NCI-H2081 (cell line): ENCODE measurements at regions not wholly inside any gene's neighbourhood (a gene's known extent, or its start where the extent isn't known, plus 50 kb on each side); places are given as distances from the start of the nearest gene placed in this dataset.

Experiments used
- DNase-seq, 2 experiments: peaks; one replicate each; lab custom pipeline; 2025; lab: John Stamatoyannopoulos, UW

DNA sequence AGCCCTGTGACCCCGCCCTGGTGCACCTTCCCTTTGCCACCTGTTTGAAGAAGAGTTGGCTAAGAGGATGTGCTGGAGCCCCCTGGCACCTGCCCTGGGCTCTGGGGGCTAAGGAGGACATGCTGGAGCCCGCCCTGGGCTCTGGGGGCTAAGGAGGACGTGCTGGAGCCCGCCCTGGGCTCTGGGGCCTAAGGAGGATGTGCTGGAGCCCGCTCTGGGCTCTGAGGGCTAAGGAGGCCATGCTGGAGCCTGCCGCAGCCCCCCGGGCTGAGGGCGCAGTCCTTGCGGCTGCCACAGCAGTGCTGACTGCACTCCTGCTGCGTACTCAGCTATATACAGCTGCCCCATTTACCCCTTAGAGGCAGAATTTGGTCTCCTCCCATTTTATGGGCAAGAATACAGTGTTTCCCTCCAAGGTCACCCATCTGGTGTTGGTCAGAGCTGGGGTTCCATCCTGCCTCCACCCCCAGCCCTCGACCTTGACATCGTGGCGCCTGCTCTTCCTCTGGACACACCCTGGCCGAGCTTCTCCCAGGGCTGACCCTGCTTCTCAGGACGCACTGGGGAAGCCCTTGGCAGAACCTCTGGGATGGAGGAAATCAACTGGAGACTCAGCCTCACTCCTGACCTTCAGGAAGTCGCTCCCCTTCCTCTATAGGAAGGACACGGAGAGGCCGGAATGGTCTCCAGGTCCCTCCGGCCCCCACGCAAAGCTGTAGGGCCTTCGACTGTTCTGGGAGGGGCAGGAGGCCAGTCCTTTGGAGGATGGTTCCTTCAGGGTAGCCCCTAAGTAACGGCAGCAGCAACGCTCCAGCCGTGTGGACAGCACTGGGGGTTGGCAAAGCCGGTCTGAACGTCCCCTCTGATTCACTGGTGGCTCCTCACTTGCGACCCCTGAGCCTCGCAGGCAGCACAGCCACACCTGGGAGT is 65.0 kb upstream of the HPCAL1 start:
- DNase-seq = no peak

DNA sequence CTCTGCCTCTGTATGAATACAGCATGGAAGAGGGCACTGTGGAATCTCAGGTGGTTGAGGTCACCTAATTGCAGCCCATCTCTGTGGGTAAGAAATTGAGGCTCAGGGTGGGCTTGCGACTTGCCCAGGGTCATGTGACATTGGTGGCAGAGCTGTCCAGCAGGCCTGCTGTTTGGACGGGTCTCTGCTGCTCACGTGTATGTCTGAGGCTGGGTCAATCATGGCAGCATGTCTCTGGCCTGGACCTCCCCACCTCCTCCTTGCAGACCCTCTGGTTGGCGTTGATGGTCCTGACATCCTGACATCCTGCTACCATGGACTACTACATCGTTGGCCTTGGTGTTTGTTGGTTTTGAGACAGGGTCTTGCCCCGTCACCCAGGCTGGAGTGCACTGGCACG is 64.3 kb upstream of the HPCAL1 start:
- no peak for DNase-seq

DNA sequence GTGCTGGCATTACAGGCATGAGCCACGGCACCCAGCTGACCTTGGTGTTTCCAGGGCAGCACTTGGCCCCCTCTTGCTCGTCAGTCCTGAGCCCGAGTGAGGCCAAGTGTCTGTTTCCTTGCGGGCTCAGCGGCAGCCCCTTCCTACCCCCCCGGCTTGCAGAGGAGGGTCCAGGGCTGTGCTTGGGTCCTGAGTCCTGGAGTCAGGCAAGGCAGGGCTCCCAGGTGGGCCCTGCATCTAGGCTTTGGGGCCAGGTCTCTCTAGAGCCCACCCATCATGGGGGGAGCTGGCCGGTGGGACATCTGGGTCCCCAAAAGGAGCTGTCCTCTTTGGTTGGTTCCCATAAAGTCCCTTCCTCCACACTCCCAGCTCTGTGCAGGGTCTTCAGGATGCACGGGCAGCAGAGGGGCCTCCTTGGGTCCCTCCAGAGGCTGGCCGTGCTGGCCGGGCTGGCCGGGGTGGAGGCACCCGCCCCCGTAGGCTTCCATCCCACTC is 63.7 kb upstream of the HPCAL1 start:
- no peak for DNase-seq

DNA sequence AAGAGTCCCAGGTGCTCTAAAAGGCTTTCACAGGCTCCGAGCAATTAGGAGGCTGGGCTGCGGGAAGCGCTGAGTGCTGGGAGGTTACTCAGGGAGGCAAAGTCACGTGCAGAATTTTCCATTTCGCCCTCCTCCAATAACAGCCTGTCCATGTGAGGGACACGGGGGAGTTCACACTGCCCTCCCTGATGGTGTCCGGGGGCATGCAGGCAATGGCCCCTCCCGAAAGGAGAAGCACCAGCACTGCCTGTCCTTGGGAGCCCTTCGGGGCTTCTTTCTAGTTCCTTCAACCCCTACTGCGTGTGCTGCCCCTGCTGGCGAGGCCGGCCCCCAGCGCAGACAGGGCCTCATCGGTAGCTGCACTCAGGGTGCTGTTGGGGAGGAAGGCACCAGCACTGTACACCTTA is 63.1 kb upstream of the HPCAL1 start:
- DNase-seq = no peak

DNA sequence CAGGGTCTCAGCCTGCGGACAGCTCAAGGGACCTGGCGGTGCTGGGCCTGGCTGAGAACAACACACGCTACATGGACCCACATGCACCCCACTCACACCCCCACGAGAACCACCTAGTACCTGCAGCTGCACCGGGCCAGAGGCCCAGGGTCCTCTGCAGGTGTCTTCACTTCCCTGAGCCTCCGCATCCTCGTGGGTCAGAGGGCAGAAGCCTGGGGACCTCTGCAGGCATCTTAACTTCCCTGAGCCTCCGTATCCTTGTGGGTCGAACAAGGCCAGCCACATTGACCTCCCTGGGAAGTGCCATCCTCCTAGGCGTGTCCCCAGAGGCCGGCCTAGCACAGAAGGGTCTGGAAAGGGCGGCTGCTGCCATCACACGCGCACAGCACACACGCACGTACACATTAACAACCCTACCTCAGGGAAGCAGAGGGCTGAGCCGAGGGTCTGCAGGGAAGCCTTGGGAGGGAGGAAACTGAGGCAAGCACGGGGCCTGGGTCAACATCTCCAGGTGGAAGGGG is 62.5 kb upstream of the HPCAL1 start:
- DNase-seq = no peak

DNA sequence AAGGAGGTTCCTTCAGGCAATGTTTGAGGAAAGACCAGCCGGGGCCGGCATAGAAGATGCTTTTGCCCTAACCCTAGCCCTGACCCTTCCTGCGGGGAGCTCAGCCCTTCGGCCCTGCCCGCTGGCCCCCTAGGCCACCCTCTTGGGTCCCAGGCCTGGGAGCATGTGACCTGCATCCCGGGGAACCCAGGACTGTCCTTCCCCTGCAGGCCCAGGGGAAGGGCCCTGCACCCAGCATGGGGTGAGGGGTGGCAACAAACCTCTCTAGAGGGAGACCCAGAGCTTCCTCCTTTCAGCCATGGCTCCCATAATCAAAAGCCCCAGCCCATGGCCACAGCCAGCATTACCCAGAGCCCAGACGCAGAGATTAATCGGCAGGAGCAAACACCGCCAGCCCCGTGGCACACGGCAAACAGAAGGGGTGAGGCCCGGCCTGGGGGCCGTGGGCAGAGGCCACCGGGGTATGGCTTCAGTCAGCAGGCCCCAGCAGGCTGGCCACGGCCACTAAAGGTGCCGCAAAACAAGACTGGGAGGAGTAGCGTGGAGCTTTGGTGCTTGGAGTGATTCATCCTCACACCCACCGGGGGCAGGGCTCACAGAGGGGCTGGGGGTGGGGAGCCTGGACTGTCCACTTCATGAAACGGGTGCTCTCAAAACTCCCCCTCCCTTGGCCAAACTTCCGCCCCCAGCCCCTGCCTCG is 61.6 kb upstream of the HPCAL1 start:
- no peak for DNase-seq

DNA sequence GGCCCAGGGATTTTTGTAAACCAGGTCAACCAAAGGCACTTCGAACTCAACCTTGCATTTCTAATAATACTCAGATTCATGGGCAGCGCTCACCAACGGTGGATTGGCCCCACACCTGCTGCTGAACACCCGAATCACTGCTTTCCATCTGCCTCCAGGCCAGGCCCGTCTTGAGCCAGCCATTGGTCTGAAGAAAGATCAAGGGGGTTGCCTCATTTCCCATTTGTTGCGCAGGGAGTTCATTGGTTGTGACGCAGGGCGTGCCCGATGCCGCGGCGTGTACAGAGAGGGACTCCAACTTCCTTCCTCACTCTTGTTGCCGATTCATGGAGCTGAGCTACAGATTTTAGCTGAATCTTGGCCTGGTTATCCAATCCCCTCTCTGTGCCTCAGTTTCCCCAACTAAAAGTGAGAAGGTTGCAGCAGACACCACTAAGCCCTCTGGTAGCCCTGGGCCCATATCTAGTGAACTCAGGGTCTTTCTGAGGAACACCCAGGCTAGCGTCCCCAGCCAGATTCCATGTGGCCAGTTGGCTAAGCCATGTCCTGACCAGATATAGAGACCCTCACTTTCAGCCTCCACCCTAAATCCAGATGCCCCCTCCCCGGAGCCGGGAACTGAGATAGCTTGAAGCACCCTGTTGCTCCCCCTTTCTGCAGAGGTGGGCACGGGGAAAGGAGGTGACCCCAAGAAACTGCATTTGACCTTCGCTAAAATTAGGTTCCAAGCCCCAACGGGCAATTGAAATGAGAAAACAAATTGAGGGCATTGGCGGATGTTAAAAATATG is 60.9 kb upstream of the HPCAL1 start:
- DNase-seq = no peak

DNA sequence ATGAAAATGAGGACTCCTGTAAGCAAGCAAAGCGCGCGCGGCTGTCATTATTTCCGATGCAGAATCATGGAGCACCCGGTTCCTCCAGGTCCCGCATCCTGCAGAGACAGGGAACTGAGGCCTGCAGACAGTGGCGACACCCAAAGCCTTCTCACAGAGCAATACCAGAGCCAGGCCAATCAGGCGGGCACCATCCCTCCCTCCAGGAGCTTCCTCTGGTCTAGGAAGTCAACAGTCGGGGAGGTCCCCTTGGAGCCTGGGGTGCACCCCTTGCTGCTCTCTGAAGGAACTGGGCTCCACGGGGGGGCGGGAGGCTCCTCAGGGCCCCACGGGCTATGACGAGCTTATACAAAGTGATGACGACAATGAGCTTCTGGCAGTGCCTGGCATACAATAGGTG is 60.3 kb upstream of the HPCAL1 start:
- no peak for DNase-seq

DNA sequence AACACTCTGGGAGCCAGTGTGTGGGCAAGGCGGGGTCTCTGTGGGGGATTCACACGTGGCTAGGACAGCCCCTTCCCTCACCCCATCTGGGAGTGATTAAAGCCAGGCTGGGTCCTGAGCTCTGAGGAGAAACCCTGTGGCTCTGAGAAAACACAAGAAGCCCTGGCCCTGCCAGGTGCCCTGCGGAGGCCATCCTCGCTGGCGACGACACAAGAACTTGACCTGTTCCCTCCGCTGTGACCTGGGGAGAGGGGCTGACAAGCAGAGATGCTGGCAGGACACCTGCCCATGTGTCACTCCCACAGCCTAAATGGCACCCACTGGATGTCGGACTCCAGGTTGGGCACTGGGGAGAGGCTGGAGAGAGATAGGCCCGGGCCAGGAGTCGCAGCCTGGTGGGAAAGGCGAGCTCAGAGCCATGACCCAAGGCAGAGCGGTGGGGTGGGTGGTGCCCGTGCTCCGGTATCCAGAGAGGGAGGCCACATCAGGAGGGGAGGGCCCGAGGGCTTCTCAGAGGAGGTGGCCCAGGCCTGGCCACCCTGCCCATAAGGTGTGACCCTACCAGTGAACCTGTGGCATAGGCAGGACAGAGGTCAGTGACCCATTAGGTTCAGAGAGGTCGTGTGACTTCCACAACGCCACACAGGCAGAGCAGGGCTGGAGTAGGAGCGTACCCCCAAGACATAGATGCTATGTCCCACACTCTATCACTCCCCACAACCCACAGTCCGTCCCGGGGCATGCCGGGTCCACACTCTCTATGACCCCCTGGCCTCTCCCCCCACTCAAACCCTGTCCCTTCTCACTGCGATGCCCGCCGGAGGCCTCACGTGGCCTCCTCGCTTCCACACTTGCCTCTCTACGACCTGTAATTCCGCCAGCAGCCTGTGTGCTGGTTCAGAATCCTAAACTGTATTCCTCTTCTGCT is 59.4 kb upstream of the HPCAL1 start:
- DNase-seq = no peak

DNA sequence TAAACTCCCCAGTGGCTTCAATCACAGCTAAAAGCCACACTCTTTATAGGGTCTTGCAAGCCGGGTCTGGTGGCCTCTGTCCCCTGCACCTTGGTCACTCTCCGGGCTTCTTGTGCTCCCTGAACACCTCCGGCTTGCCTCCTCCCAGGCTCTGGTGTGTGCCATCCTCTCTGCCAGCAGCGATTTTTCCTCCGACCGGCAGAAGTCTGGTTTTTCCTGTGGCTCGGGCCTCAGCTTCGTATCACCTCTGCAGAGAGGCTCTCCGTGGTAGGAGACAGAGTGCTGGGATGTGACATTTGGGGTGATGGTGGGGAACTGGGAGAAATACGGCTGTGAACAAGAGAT is 58.8 kb upstream of the HPCAL1 start:
- no peak for DNase-seq

DNA sequence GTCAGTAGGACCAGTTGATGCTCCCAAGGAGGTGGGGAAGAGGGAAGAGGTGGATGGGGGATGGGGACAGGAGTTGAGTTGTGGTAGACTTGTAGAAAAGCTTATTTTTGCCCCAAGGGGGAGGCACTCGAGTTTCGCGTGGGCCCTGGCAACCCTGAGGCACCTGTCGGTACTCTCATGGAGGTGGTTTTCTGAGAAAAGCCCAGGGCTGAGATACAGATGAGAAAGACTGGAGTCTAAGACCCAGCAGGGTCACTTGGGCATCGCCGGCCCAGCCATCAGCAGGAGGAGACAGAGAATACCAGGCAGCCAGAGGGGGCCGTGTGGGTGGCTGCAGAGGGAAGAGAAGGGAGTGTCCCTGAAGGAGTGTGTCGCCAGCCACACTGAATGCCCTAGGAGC is 57.7 kb upstream of the HPCAL1 start:
- no peak for DNase-seq

DNA sequence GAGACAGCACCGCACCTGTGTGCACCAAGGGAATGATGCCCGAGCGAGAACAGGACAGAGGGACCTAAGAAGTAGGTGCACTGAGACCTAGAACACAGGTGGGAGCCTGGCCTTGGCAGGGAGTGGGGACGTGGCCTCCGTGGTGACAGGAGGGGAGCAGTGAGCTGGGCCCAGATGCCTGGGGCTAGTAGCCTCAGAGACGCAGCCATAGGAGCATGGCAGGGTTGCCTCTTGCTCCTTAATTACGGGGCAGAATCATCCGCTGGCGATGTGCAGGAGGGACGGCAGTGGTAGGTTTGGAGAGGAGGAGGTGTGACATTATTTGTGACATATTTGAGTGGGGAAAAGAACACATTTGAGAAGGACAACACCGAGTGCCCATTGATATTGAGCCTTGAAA is 57.0 kb upstream of the HPCAL1 start:
- DNase-seq = no peak

DNA sequence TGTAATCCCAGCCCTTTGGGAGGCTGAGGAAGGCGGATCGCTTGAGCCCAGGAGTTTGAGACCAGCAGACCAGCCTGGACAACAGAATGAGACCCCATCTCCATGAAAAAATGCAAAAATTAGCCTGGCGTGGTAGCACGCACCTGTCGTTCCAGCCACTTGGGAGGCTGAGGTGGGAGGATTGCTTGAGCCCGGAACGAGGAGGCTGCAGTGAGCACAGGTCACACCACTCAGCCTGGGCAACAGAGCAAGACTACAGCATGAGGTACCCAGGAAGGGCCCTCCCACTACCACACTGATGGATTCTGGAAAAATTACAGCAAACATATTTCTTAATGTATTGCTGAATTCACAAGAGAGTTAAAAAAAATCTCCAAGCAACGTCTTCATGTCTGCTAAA is 56.3 kb upstream of the HPCAL1 start:
- no peak for DNase-seq

DNA sequence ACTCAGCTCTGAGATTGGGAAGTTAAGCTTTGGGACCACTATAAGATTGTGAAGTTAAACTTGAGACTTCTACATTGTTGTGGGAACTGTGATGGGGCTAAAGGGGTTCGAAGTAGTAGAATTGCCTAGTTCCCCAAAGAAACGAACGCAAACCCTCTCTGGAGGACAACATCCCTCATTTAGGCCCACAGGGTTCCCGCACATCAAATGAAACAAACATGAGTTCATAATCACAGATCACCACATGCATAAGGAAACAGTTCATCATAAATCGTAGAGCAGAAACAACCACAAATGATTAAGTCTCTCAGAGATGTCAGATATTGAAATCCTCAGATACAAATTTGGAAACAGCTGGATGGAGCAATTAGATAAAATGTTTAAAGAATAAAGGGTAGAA is 55.9 kb upstream of the HPCAL1 start:
- DNase-seq = no peak

DNA sequence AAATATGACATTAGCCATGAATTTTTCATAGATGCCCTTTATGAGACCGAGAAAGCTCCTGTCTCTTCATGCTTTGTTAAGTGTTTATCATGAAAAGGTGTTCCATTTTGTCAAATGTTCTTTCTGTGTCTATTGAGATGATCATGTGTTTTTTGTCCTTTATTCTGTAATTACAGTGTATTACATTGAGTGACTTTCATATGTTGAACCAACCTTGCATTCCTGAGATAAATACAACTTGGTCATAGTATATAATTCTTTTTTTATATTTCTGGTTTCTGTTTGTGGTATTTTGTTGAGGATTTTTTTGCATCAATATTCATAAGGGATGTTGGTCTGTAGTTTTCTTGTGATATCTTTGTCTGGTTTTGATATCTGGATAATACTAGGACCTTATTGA is 52.9 kb upstream of the HPCAL1 start:
- DNase-seq = no peak

DNA sequence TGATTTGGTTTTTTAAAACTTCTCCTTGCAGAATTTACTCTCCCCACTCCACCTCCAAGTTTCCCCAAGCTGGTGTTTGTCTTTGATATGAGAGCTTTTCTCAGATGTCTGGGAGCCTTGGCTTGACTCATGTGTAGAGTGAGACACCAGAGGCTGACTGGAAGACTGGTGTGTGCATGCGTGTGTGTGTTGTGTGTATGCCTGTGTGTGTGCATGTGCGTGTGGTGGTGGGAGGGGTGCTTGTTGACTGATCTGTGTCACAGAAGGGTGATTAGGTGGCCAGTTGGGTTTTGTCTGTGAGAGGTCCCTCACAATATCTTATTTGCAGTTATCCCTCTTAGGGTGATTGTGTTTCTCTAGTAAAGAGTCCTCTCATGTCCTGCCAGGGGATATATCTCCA is 50.5 kb upstream of the HPCAL1 start:
- no peak for DNase-seq

DNA sequence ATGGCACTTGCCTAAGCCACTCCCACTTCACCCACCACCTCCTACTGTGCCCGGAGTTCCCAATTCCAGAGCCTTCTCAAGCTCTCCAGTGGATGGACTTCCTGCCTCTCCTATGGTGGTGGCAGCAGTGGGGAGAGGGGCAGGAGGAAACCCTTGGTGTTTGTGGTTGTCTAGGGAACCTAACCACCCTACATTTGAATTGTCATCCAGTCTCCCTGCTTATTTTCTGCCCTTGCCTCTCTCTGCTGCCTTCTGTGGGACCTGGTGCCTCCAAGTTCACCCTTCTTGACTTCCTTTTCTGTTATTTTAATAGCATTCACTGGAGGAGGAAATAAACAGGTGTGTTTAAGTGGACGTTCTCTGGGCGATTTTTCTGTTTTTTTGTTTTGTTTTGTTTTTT is 50.0 kb upstream of the HPCAL1 start:
- DNase-seq = no peak
